ENCODE measurements at regions not wholly inside any gene's neighbourhood (a gene's known extent, or its start where the extent isn't known, plus 50 kb on each side); places are given as distances from the start of the nearest gene placed in this dataset.

DNA sequence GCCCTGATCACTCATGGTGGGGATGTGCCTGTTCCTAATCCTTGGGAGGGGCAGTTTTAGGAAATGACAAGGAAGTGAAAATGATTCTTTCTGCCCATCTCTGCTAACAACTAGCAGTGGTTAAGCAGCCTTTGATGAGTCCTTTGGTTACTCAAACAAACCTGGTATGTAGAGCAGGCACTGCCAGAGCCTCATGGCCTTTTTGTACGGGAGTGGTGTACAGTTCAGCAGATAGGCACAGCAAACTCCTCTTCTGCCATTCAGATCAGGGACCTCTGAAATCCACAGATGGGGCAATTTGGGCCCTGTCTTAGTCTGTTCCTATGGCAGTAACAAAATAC, 66.2 kb downstream of the FZD4 start:
- DNase-seq: no peak
- CTCF ChIA-PET: no interaction called here

GRCh38 chr11:86891036-86891435, 64.2 kb downstream of the FZD4 start:
- ATAC-seq (no peak), DNase-seq (no peak)
- CTCF ChIA-PET: interaction anchor here (0.9 kb wide), 1 partner anchor 191 kb away, joined by 3 read pairs; no protein-coding TSS in a partner anchor
- H3K36me3 Mint-ChIP-seq (ENCODE audit: low read depth): no peaks in the 10 kb centered on the region
- H3K4me1 Mint-ChIP-seq (ENCODE audit: low read depth): no peaks in the 10 kb centered on the region
- H3K4me3 Mint-ChIP-seq: no peak overlapping the region
- peaks cover 6% of the 10 kb centered on the region for H3K27me3 Mint-ChIP-seq (ENCODE audit: low read depth)
- POLR2A ChIA-PET: no interaction called here
- no peak overlapping the region for H3K27ac Mint-ChIP-seq
- H3K9me3 Mint-ChIP-seq (ENCODE audit: insufficient read depth): no peaks in the 10 kb centered on the region

More for the DNA sequence above, 66.2 kb downstream of the FZD4 start:
- Mint-ChIP-seq H3K4me1 (ENCODE audit: low read depth) (no peaks in the 10 kb centered on the region), H3K27ac (no peak overlapping the region), H3K9me3 (ENCODE audit: insufficient read depth) (no peaks in the 10 kb centered on the region), H3K36me3 (ENCODE audit: low read depth) (no peaks in the 10 kb centered on the region), H3K4me3 (no peak overlapping the region), H3K27me3 (ENCODE audit: low read depth) (peaks cover 6% of the 10 kb centered on the region)
- ATAC-seq: no peak
- POLR2A ChIA-PET: no interaction called here

- DNase-seq: no peak
- no peak for ATAC-seq
- Mint-ChIP-seq H3K36me3 (ENCODE audit: low read depth) (no peaks in the 10 kb centered on the region), H3K4me3 (no peak overlapping the region), H3K27me3 (ENCODE audit: low read depth) (peaks cover 10% of the 10 kb centered on the region), H3K9me3 (ENCODE audit: insufficient read depth) (no peaks in the 10 kb centered on the region), H3K4me1 (ENCODE audit: low read depth) (no peaks in the 10 kb centered on the region), H3K27ac (no peak overlapping the region)
- ChIA-PET CTCF (no interaction called here), POLR2A (no interaction called here)
Measured at GRCh38 chr11:86893235-86893634, 62.0 kb downstream of the FZD4 start.
